Activated naive CD4-positive, alpha-beta T cell treated with anti-CD3 and anti-CD28 coated beads, Interleukin-2, amount 50 U/mL, for 16 hours (primary cell): ENCODE measurements at regions not wholly inside any gene's neighbourhood (a gene's known extent, or its start where the extent isn't known, plus 50 kb on each side); places are given as distances from the start of the nearest gene placed in this dataset.

ENCODE experiments used
- DNase-seq: peaks from one replicate; pipeline ENCODE4 v3.0.0-alpha.2; 2020

GRCh38 chr6:21824431-21825177 lies 231.1 kb downstream of the SOX4 start:
- DNase-seq: no peak

- no peak for DNase-seq
Measured at GRCh38 chr6:21826023-21826422, 232.5 kb downstream of the SOX4 start.

GRCh38 chr6:21826904-21827303 lies 233.4 kb downstream of the SOX4 start:
- DNase-seq: no peak

DNA sequence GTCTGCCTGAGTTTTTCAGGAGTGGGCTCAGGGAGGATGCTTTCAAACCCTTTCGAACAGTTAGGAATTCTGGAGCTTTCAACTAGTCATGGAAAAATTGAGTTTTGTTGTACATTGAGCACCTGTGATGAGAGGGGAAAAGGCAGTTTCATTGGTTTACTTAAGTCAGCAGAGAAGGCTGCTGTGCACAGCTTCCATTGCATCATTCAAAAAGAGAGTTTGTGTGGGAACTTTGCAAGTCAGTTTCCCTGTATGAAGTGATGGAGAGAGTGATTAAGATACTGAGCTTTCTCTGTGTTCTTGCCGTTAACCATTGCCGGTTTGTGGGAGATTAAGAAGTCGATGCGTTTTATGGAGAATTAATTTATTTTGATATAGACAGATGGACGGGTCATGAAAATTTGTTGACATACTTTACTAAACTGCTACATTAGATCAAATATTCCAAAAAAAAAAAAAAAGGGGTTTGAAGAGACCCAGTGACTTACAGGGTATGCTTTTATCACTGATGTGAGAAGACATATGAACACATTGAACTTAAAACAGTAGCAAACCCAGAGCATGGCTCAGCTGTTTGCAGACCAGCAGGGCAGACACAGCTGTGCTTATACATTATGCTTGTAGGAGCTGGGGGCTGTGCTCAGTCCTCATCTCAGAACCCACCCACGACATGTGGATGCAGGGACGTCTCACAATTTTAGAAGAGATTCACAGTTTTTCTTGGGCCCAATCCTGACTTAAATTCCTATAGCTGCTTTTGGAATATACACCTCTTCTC lies 234.1 kb downstream of the SOX4 start:
- DNase-seq: no peak

GRCh38 chr6:21828704-21829103 lies 235.2 kb downstream of the SOX4 start:
- DNase-seq: no peak

- DNase-seq: no peak
Measured at GRCh38 chr6:21829126-21829525, 235.6 kb downstream of the SOX4 start.

GRCh38 chr6:21831521-21832291 lies 238.2 kb downstream of the SOX4 start:
- no peak for DNase-seq

GRCh38 chr6:21836277-21836676 lies 242.7 kb downstream of the SOX4 start:
- DNase-seq: no peak

GRCh38 chr6:21836772-21837425 lies 243.3 kb downstream of the SOX4 start:
- no peak for DNase-seq

DNA sequence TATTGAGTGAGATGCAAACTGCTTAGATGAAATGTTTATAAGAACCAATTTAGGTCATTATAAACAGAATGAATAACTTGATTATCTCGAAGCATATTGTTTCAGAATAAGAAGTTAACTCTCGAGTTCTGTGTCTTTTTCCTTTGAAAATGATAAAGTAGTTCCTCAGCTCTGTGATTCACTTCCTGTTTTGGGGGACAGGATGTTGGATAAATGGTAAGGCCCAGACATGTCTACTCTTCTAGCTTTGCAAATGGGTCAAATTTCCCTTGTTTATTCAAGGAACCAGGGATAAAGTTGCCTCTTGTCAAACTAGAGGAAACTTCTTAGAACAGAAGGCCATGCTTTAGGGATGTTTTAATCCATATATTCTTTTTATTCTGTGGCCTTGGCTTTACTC lies 246.9 kb downstream of the SOX4 start:
- no peak for DNase-seq

DNA sequence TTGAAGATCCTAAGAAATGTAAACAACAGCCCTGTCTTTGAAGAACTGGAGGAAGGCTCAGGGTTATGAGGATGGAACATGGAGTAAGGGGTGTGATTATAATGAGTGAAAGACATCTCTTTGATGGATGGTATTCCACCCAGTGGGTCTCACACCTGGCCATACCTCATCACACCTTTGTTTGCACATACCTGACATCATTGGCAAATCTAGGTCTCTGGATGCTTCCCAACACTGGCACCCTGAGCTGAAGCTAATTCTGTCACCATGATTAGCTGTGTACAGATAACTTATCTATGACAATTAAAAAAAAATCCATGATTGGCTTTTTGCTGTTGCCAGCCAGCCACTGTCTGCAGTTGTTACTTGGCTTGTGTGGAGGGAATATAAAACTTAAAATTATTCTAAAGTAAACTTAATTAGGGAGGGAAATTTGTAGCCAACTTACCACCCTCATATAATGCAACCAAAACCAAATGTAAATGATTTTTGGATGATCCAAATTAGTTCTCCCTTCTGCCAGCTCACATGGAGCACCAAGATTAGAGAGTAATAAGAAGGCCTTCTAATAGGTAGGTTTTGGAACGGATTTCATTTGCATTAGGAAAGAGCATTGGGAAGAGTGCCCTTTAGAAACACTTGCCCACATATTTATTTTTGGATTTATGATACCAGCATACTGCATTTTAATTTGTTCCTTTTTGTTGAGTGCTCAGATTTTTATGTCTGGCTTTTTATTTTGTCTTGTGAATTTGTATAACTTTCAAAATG lies 249.5 kb downstream of the SOX4 start:
- no peak for DNase-seq

- no peak for DNase-seq
Measured at GRCh38 chr6:21844120-21844917, 250.8 kb downstream of the SOX4 start.

- no peak for DNase-seq
Measured at GRCh38 chr6:21845018-21845417, 251.5 kb downstream of the SOX4 start.

GRCh38 chr6:21845439-21846140 lies 252.0 kb downstream of the SOX4 start:
- DNase-seq: no peak

DNA sequence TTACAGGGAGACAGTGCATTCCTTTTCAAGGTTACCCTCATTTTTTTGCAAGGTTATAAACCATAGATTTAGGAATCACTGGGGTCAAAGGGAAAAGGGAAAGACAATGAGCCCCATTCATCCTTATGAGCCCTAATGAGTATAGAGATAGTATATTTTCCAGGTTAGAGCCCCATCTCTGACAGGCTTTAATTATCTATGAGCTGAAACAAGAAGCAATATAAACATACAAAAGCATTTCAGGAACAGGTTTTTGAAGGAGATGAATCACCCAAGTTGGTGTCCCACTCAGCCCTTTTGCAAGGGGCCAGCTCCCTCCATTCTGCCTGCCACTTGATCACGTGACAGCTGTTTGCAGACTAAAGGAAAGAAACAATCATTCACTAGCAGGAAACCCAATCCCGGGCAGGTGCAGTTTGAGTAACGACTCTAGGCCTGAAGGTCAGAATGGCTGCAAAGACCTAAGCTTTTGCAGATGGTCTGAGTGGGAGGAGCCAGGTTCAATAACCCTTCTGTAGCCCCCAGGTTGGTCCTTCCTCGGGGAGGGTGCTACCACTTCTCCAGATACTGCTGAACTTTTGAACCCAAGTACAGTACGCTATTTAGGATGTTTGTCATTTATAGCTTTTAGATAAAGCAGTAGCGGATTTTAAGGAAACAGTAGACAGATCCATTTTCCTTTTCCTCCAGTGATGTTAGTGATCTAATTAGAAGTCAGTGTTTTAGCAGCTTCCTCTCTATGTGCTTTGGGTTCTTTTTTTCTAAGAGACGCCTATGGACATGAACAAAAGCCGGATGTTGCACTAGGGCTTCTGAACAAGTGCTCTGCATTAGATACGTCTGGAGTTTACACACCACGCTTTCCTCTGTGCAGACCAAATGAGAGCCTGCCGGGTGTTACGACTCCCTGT lies 253.2 kb downstream of the SOX4 start:
- no peak for DNase-seq

GRCh38 chr6:21847711-21848480 lies 254.3 kb downstream of the SOX4 start:
- no peak for DNase-seq

- no peak for DNase-seq
Measured at GRCh38 chr6:21850691-21851090, 257.1 kb downstream of the SOX4 start.

DNA sequence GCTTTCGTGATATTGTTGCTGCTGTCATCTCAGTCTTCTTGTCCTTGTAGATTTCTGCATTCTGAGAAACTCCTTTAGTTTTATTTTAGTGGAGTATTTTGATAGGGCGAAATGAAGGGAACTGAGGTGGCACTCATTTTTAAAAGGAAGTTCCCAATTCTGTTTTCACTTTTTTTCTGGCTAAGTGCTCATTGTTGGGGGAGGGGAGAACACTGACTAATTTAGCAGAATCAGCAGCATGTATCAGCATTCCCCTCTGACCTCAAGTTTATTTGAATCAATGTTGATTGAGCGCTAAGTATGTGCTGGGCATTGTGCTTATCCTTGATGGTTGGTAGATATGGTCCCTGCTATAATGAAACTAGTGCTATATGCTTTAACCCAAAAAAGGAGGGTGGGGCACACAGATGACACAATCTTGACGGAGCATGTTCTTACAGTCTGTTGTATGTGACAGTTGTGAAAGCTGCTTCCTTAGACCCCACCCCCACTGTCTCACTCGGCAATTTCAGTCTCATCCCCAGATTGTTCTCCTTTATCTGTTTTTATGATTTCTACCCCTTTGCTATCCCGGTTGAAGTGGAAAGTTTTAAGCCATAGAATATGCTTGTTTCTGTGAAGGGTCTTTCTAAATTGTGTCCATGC lies 262.4 kb downstream of the SOX4 start:
- DNase-seq: no peak
